ENCODE measurements at regions not wholly inside any gene's neighbourhood (a gene's known extent, or its start where the extent isn't known, plus 50 kb on each side); places are given as distances from the start of the nearest gene placed in this dataset.

DNA sequence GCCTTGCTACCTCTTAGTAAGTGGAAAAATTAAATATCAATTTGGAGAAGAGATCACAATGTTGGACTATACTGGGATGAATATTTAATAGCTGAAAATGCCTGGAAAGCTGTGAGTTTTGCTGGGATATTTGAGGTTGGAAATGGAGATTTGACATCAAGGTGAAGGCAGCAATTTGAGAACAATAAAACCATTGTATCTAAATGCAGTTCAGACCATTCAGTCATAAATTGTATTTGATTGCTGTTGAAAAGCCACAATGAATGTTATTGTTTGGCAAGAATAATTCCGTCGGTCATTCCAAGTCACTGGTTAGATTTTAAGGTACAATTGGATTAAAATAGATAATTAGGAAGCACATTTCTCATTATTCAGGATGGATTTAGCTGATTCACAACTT, 325.6 kb downstream of the HRH4 start:
- Mint-ChIP-seq H3K4me3 (no peak overlapping the region), H3K27me3 (ENCODE audit: low read depth in 2 of 2) (peaks cover 5 to 31% of the 10 kb centered on the region in 2 donors), H3K4me1 (no peaks in the 10 kb centered on the region), H3K9me3 (peaks cover 2 to 4% of the 10 kb centered on the region in 2 donors), H3K36me3 (no peaks in the 10 kb centered on the region), H3K27ac (no peak overlapping the region)
- DNase-seq = no peak
- H3K4me1 ChIP-seq (ENCODE audit: control insufficient read depth, insufficient read depth, low read length) = no peaks in the 10 kb centered on the region
- intact Hi-C loops (cut with micrococcal nuclease) = no loop called here
- no peaks in the 10 kb centered on the region for H3K27me3 ChIP-seq (ENCODE audit: control insufficient read depth, insufficient read depth, low read length)
- WGBS (ENCODE audit: insufficient coverage) = 95% methylated on average over 2 of the region's 2 CpGs
- H3K9me3 ChIP-seq (ENCODE audit: control insufficient read depth, insufficient read depth, low read length) = no peaks in the 10 kb centered on the region
- H3K36me3 ChIP-seq (ENCODE audit: control insufficient read depth, insufficient read depth, low read length) = no peaks in the 10 kb centered on the region
- no peak overlapping the region for H3K27ac ChIP-seq (ENCODE audit: low read length)
- no peak for ATAC-seq
- no peak overlapping the region for H3K4me3 ChIP-seq (ENCODE audit: low read length)
- no peak for TF ChIP-seq CTCF (IDR thresholded peaks at IDR 0.05)

- Histone ChIP-seq H3K27me3 (ENCODE audit: control insufficient read depth, insufficient read depth, low read length) (no peaks in the 10 kb centered on the region), H3K4me3 (ENCODE audit: low read length) (no peak overlapping the region), H3K9me3 (ENCODE audit: control insufficient read depth, insufficient read depth, low read length) (no peaks in the 10 kb centered on the region), H3K4me1 (ENCODE audit: control insufficient read depth, insufficient read depth, low read length) (no peaks in the 10 kb centered on the region), H3K36me3 (ENCODE audit: control insufficient read depth, insufficient read depth, low read length) (no peaks in the 10 kb centered on the region), H3K27ac (ENCODE audit: low read length) (no peak overlapping the region)
- DNase-seq (no peak), ATAC-seq (no peak)
- no peaks in the 10 kb centered on the region for H3K4me1 Mint-ChIP-seq
- peaks cover 5 to 9% of the 10 kb centered on the region in 2 donors for H3K27me3 Mint-ChIP-seq (ENCODE audit: low read depth in 2 of 2)
- no peak overlapping the region for H3K4me3 Mint-ChIP-seq
- WGBS (ENCODE audit: insufficient coverage) = 81% methylated on average over 3 of the region's 4 CpGs
- no peaks in the 10 kb centered on the region for H3K36me3 Mint-ChIP-seq
- no peak overlapping the region for H3K27ac Mint-ChIP-seq
- intact Hi-C loops (cut with micrococcal nuclease) = no loop called here
- peaks cover 2% of the 10 kb centered on the region in 2 donors for H3K9me3 Mint-ChIP-seq
- no peak for TF ChIP-seq CTCF (IDR thresholded peaks at IDR 0.05)
These were observed 329.9 kb downstream of the HRH4 start for GRCh38 chr18:24790347-24790746.

GRCh38 chr18:24791751-24792545, 331.5 kb downstream of the HRH4 start:
- H3K4me1 ChIP-seq (ENCODE audit: control insufficient read depth, insufficient read depth, low read length) = no peaks in the 10 kb centered on the region
- no peaks in the 10 kb centered on the region for H3K27me3 ChIP-seq (ENCODE audit: control insufficient read depth, insufficient read depth, low read length)
- no peak overlapping the region for H3K4me3 ChIP-seq (ENCODE audit: low read length)
- ATAC-seq = no peak
- 69% methylated on average over 5 of the region's 7 CpGs for WGBS (ENCODE audit: insufficient coverage)
- Mint-ChIP-seq H3K4me1 (no peaks in the 10 kb centered on the region), H3K27ac (no peak overlapping the region), H3K9me3 (peaks cover 2 to 5% of the 10 kb centered on the region in 2 donors), H3K27me3 (ENCODE audit: low read depth in 2 of 2) (peaks cover 5 to 17% of the 10 kb centered on the region in 2 donors), H3K4me3 (no peak overlapping the region), H3K36me3 (no peaks in the 10 kb centered on the region)
- intact Hi-C loops (cut with micrococcal nuclease) = no loop called here
- H3K36me3 ChIP-seq (ENCODE audit: control insufficient read depth, insufficient read depth, low read length) = no peaks in the 10 kb centered on the region
- no peaks in the 10 kb centered on the region for H3K9me3 ChIP-seq (ENCODE audit: control insufficient read depth, insufficient read depth, low read length)
- H3K27ac ChIP-seq (ENCODE audit: low read length) = no peak overlapping the region
- no peak for TF ChIP-seq CTCF (IDR thresholded peaks at IDR 0.05)
- no peak for DNase-seq

- no peak overlapping the region for H3K4me3 Mint-ChIP-seq
These were observed 333.3 kb downstream of the HRH4 start for GRCh38 chr18:24793742-24794141.

More at GRCh38 chr18:24793742-24794141, 333.3 kb downstream of the HRH4 start:
- no peak for DNase-seq
- no peak for TF ChIP-seq CTCF (IDR thresholded peaks at IDR 0.05)
- Histone ChIP-seq H3K4me1 (ENCODE audit: control insufficient read depth, insufficient read depth, low read length) (no peaks in the 10 kb centered on the region), H3K36me3 (ENCODE audit: control insufficient read depth, insufficient read depth, low read length) (no peaks in the 10 kb centered on the region), H3K9me3 (ENCODE audit: control insufficient read depth, insufficient read depth, low read length) (no peaks in the 10 kb centered on the region), H3K27ac (ENCODE audit: low read length) (no peak overlapping the region), H3K27me3 (ENCODE audit: control insufficient read depth, insufficient read depth, low read length) (no peaks in the 10 kb centered on the region), H3K4me3 (ENCODE audit: low read length) (no peak overlapping the region)
- intact Hi-C loops (cut with micrococcal nuclease) = no loop called here
- Mint-ChIP-seq H3K27ac (no peak overlapping the region), H3K27me3 (ENCODE audit: low read depth in 2 of 2) (peaks cover 2 to 17% of the 10 kb centered on the region in 2 donors), H3K36me3 (no peaks in the 10 kb centered on the region), H3K4me1 (no peaks in the 10 kb centered on the region), H3K9me3 (peaks cover 0 to 2% of the 10 kb centered on the region in 2 donors)
- ATAC-seq = no peak
- WGBS (ENCODE audit: insufficient coverage) = 94% methylated on average over 4 of the region's 4 CpGs
